ENCODE measurements at regions not wholly inside any gene's neighbourhood (a gene's known extent, or its start where the extent isn't known, plus 50 kb on each side); places are given as distances from the start of the nearest gene placed in this dataset.

GRCh38 chr5:7186818-7187217 lies 209.1 kb upstream of the ADCY2 start:
- TF ChIP-seq CTCF (IDR thresholded peaks at IDR 0.05) = no peak
- POLR2A ChIA-PET = no interaction called here
- Mint-ChIP-seq H3K4me1 (ENCODE audit: low read depth) (no peaks in the 10 kb centered on the region), H3K27ac (no peak overlapping the region), H3K36me3 (ENCODE audit: low read depth) (no peaks in the 10 kb centered on the region), H3K27me3 (no peaks in the 10 kb centered on the region), H3K9me3 (no peaks in the 10 kb centered on the region), H3K4me3 (no peak overlapping the region)
- DNase-seq = no peak
- CTCF ChIA-PET = no interaction called here
- intact Hi-C loops (cut with micrococcal nuclease) = no loop called here
- ATAC-seq = no peak

GRCh38 chr5:7190712-7191250 lies 205.2 kb upstream of the ADCY2 start:
- ATAC-seq = no peak
- CTCF ChIA-PET = interaction anchor here (0.7 kb wide), 1 partner anchor 51 kb away, joined by 3 read pairs; no protein-coding TSS in a partner anchor
- DNase-seq = no peak
- TF ChIP-seq CTCF (IDR thresholded peaks at IDR 0.05) = no peak
- H3K9me3 Mint-ChIP-seq = no peaks in the 10 kb centered on the region
- H3K36me3 Mint-ChIP-seq (ENCODE audit: low read depth) = no peaks in the 10 kb centered on the region
- H3K4me1 Mint-ChIP-seq (ENCODE audit: low read depth) = no peaks in the 10 kb centered on the region
- POLR2A ChIA-PET = no interaction called here
- H3K27me3 Mint-ChIP-seq = no peaks in the 10 kb centered on the region
- no peak overlapping the region for H3K27ac Mint-ChIP-seq
- intact Hi-C loops (cut with micrococcal nuclease) = no loop called here
- H3K4me3 Mint-ChIP-seq = no peak overlapping the region

- DNase-seq (no peak), ATAC-seq (no peak)
- H3K4me1 Mint-ChIP-seq (ENCODE audit: low read depth) = no peaks in the 10 kb centered on the region
- H3K36me3 Mint-ChIP-seq (ENCODE audit: low read depth) = no peaks in the 10 kb centered on the region
- no peak overlapping the region for H3K4me3 Mint-ChIP-seq
- no peaks in the 10 kb centered on the region for H3K27me3 Mint-ChIP-seq
- POLR2A ChIA-PET = no interaction called here
- no peaks in the 10 kb centered on the region for H3K9me3 Mint-ChIP-seq
- H3K27ac Mint-ChIP-seq = no peak overlapping the region
- intact Hi-C loops (cut with micrococcal nuclease) = no loop called here
- CTCF ChIA-PET = no interaction called here
- TF ChIP-seq CTCF (IDR thresholded peaks at IDR 0.05) = no peak
Observed at GRCh38 chr5:7192016-7192415, 203.9 kb upstream of the ADCY2 start.

- Mint-ChIP-seq H3K27ac (no peak overlapping the region), H3K36me3 (ENCODE audit: low read depth) (no peaks in the 10 kb centered on the region), H3K27me3 (no peaks in the 10 kb centered on the region), H3K9me3 (peaks cover 4% of the 10 kb centered on the region), H3K4me3 (no peak overlapping the region), H3K4me1 (ENCODE audit: low read depth) (no peaks in the 10 kb centered on the region)
- no peak for ATAC-seq
- ChIA-PET POLR2A (no interaction called here), CTCF (no interaction called here)
- intact Hi-C loops (cut with micrococcal nuclease) = loop anchor here (5.0 kb wide), 1 partner anchor 36 kb away; no protein-coding TSS in a partner anchor
- DNase-seq = no peak
- no peak for TF ChIP-seq CTCF (IDR thresholded peaks at IDR 0.05)
Observed at GRCh38 chr5:7202846-7203245, 193.1 kb upstream of the ADCY2 start.

GRCh38 chr5:7207979-7208378 lies 188.0 kb upstream of the ADCY2 start:
- POLR2A ChIA-PET = no interaction called here
- intact Hi-C loops (cut with micrococcal nuclease) = no loop called here
- Mint-ChIP-seq H3K9me3 (peaks cover 3% of the 10 kb centered on the region), H3K27me3 (no peaks in the 10 kb centered on the region), H3K27ac (no peak overlapping the region), H3K4me1 (ENCODE audit: low read depth) (no peaks in the 10 kb centered on the region), H3K4me3 (no peak overlapping the region), H3K36me3 (ENCODE audit: low read depth) (no peaks in the 10 kb centered on the region)
- CTCF ChIA-PET = no interaction called here
- TF ChIP-seq CTCF (IDR thresholded peaks at IDR 0.05) = no peak
- no peak for DNase-seq
- no peak for ATAC-seq

All from activated CD8-positive, alpha-beta T cell treated with anti-CD3 and anti-CD28 coated beads for 36 hours (primary cell).